Activated naive CD4-positive, alpha-beta T cell treated with Interleukin-2 at 50 U/mL for 16 hours (primary cell): ENCODE measurements at regions not wholly inside any gene's neighbourhood (a gene's known extent, or its start where the extent isn't known, plus 50 kb on each side); places are given as distances from the start of the nearest gene placed in this dataset.
"Not testable (repeated sequence)": the region's sequence is repeated elsewhere in the genome, so short reads cannot be mapped to it uniquely, and the experiment has no call there.

Experiments used
- DNase-seq: peaks from one replicate; pipeline ENCODE4 v3.0.0-alpha.2; 2020

- DNase-seq: no peak
These were observed 368.9 kb downstream of the BUD13 start for GRCh38 chr11:116403794-116404461.

GRCh38 chr11:116400081-116400480 is 372.7 kb downstream of the BUD13 start:
- no peak for DNase-seq

DNA sequence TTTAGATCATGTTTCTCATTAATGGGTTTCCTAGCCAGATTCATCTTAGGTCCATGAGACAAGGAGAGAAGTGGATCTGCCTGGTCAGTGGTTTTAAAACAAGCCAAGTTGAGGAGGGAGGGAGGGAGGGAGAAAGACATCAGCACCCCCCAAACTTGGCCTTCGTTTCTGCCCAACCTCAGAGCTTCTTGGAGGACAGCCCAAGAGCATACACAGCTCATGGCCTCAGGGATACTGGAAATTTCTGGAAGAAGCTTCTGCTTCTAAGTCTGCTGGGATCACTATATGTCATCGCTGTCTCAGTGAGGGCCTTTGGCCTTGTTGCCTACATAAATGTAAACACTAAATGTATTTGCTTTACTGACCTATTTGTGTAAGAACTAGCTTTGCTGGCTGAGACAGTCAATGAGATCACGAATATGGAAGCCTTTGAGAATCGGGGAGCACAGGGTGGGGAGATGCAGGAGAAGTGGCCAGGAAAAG is 375.1 kb downstream of the BUD13 start:
- no peak for DNase-seq

DNA sequence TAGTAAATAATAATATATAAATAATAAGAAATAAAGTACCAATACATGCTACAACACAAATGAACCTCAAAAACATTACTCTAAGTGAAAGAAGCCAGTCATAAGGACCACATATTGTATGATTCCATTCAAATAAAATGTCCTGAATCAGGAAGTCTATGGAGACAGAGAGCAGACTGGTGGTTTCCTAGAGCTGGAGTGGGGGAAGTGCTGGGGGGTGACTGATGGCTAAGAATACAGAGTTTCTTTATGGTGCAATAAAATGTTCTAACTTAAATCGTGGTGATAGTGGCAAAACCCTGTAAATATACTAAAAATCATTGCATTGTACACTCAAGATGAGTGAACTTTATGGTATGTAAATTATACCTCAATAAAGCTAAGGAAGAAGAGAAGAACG is 376.5 kb downstream of the BUD13 start:
- no peak for DNase-seq

- no peak for DNase-seq
These were observed 378.8 kb downstream of the BUD13 start for GRCh38 chr11:116394022-116394421.

DNA sequence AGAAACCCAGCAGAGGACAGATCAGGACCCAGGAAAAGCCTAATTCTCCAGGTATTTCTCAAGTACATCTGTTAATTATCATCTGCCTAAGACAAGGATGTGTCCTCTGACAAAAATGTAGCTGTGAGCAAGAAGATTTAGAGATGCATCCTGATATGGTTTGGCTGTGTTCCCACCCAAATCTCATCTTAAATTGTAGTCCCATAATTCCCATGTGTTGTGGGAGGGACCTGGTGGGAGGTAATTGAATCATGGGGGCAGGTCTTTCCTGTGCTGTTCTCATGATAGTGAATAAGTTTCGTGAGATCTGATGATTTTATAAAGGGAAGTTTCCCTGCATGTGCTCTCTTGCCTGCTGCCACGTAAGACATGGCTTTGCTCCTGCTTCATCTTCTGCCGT is 381.8 kb downstream of the BUD13 start:
- no peak for DNase-seq

- no peak for DNase-seq
These were observed 384.6 kb downstream of the BUD13 start for GRCh38 chr11:116388146-116388545.

DNA sequence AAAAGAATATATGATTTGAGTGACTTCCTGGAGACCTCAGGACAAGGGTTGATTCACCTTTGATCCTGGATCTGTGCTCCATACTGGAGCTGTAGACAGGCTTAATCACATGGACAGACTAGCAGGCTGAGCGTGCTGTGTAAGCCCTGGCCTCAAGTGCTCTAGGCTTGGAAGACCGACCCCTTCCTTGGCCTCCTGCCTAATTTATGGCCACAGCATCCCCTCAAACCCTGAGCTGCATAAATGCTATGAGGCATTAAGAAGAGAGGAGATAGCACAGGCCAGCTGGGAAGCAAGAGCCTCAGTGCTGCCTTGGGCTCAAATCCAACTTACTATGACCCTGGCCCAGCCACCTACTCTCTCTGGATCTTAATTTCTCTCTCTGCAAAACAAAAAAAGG is 385.1 kb downstream of the BUD13 start:
- DNase-seq: no peak

DNA sequence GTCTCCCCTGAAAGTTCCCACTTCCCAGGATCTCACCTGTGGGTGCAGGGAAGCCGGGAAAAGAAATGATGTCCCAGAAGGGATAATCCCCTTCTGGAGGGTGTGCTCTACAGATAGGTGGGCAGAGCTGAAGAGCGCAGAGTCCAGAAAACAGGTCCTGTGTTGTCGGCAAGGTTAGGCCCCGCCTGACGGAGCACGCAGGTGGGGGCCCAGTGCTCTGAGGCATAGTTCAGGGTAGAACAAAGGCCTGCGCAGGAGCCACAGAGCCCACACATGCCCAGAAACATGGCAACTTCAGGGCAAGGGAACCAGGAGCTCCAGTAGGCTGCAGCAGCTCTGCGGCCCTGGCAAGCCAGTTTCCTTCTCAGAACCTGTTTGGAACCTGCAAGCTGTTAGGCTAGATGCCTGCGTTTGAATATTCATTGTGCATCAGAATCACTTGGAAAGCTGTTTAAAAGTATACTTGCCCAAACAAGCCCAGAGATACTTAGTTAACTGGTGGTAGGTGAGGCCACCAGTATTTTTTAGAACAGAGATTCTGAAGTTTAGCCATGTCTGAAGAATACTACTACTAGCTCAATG is 386.6 kb downstream of the BUD13 start:
- no peak for DNase-seq

GRCh38 chr11:116384876-116385275 is 387.9 kb downstream of the BUD13 start:
- no peak for DNase-seq

DNA sequence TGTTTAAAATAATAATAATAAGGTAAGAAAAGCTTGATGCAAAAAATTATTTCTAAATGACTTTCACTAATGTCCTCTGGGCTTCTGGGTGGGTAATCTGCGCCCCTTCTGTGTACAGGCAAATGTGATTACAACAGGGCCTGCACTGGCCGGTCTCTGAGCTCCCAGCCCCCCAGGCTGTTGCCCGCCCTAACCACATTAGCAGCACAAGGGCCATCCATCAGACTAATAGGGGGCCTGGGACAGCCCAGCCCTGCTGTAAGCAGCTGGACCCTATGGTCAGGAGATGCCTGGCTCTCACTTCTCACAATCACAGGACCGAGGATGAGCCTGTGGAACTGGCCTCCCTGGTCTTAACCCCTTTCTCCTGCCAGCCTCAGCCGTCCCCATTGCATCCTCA is 388.4 kb downstream of the BUD13 start:
- DNase-seq: no peak

GRCh38 chr11:116379185-116379828 is 393.5 kb downstream of the BUD13 start:
- DNase-seq: no peak

DNA sequence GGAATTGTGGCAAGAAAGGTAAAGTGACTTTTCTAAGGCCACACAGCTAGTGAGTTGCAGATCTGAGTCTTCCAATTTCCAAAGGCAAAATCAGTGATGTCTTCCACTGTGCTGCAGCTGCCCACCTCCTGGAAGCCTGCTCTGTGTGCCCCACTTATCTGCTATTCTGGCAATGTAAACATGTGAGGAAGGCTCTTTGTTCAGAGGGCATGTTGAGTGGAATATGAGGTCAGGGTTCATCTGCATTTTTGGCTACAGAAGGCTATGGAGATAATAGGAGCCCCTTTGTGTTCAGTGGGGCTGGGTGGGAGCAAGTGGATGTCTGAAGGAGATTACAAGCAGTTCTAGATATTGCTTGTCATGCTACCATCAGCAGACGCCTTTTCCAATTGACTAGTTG is 396.2 kb downstream of the BUD13 start:
- no peak for DNase-seq

DNA sequence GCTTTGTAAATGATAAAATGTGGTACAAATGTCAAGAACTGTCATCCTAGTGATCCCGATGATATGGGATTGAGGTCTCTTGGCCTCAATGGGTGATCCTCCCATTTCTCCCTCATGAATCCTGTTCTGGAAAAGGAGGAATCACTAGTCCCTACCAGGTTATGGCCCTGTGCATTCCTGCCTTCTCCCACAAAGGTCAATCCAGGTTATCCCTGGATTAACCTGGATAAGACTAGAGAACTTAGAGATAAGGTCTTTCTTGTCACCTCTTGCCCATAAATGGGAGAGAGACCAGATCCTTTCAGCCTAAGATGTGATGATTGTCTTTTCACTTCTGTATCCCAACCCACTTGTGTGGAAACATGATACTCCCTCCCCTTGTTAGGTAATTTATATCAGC is 396.7 kb downstream of the BUD13 start:
- DNase-seq: no peak

DNA sequence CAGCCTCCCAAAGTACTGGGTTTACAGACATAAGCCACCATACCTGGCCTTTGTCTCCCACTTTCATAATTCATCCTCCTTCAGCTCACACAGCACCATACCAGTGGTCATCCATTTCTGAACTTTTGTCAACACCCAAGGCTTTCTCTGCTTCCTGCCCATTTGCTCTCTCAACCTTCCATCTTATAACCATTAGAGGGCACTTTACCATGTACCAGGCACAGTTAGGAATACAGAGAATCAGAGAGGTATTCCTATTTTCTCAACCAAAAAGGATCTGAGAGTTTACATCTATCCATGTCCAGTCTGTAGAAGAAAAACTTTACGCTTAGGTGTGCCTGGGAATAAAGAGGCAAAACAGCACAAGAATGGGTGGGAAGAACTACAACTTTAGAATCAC is 397.6 kb downstream of the BUD13 start:
- no peak for DNase-seq

DNA sequence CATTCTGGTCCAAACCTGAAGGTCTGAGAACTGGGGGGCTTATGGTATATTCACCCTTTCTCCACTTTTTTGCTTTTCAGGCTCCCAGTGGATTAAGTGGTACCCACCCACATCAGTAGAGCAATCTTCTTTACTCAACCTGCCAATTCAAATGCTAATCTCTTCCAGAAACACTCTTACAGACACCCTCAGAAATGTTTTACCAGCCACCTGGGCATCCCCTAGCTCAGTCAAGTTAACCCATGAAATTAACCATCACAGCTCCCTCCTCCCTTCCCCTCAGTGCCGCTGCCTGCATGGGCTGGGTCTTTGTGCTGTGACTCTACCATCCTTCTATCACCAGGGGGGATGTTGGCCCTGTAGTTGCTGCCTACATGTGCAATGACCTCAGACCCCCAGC is 398.7 kb downstream of the BUD13 start:
- no peak for DNase-seq

- no peak for DNase-seq
These were observed 399.5 kb downstream of the BUD13 start for GRCh38 chr11:116373104-116373944.

- no peak for DNase-seq
These were observed 401.6 kb downstream of the BUD13 start for GRCh38 chr11:116371146-116371545.

GRCh38 chr11:116368784-116369183 is 404.0 kb downstream of the BUD13 start:
- DNase-seq: no peak

DNA sequence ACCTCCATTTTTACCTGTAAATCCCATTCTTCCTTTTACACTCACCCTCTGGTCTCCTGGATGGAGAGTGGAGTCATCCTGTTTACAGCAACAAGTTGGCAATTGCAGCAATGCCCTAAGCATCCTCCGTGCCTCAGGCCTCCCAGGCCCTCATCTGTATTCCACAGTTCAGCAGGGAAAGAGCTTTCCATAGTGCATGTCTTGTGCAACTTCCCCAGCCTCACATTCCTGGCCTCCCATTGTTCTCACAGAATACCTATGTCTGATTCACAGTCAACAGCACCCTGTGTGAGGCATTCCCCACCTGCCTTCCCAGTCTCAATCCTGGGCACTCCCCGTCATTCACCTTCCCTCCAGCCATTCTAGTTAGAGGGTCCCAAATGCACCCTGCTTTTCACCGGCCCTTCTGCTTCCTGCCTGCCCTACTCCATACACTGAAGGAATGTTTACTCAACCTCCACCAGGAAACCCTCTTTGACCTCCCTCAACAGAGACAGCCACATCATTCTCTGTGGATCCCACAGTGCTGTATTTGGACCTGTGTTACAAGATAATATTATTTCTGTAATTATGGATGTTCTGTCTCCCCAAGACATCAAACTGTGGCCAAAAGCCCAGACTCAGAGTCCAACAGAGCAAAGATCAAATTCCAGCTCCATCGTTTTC is 405.7 kb downstream of the BUD13 start:
- DNase-seq: no peak

DNA sequence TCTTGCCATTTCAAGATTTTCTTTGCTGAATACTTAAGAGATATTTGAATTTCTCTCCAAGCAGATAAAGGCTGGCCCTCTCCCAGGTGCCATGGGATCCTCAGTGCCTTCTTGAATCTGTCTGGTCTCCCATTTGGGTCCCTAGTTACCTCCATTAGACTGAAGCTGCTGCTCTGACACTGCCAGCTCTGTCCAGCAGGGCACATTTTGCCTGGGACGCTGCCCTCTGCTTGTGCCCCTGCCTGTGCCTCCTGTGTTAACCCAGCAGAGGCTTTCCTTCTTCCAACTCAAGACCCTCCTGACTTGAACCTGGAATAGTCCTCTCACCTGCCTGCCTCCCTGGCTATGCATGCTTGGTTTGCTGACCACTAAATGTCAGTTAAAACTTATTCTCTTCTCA is 406.3 kb downstream of the BUD13 start:
- no peak for DNase-seq

DNA sequence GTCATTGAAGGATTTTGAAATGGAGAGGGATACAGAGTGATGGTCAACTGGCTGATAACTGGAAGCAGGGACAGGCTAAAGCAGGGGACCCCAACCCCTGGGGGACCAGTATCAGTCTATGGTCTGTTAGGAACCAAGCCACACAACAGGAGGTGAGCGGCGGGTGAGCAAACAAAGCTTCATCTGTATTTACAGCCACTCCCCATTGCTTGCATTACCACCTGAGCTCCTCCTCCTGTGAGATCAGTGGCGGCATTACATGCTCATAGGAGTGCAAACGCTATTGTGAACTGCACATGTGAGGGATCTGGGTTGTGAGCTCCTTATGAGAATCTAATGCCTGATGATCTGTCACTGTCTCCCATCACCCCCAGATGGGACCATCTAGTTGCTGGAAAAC is 407.9 kb downstream of the BUD13 start:
- DNase-seq: not testable (repeated sequence)

DNA sequence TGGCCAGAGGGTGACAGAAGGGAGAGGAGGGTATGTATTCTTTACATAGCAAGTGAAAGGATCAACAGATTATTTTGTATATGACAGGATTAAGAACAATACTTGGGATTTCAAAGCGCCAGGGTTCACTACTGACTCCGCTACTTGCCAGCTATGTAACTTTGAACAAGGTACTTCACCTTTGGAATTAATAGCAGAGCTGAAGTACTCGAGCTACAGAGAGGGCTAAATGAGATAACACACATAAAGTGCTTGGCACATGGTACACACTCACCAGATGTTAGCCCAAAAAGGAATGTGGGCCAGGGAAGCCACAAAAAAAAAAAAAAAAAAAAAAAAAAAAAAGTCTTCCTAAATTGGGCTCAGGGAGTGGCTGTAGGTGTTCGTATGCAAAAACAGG is 408.4 kb downstream of the BUD13 start:
- no peak for DNase-seq
